Endothelial cell (in vitro differentiated cells): ENCODE measurements at regions not wholly inside any gene's neighbourhood (a gene's known extent, or its start where the extent isn't known, plus 50 kb on each side); places are given as distances from the start of the nearest gene placed in this dataset.

Experiments
- DNase-seq: peaks from one replicate; pipeline ENCODE4 v3.0.0; 2021; ENCODE audit warnings: low spot score
- H3K27ac Mint-ChIP-seq: one replicate; pipeline ENCODE4 v1.8.0; 2021; ENCODE audit warnings: mixed read lengths, inconsistent platforms; ENCODE audit not compliant: unreplicated experiment
- H3K27me3 Mint-ChIP-seq: one replicate; pipeline ENCODE4 v1.8.0; 2021; ENCODE audit warnings: mild to moderate bottlenecking, moderate library complexity, mixed read lengths, inconsistent platforms; ENCODE audit not compliant: unreplicated experiment
- H3K36me3 Mint-ChIP-seq: one replicate; pipeline ENCODE4 v1.8.0; 2021; ENCODE audit warnings: mild to moderate bottlenecking, low read depth, mixed read lengths, inconsistent platforms; ENCODE audit not compliant: unreplicated experiment
- H3K4me1 Mint-ChIP-seq: one replicate; pipeline ENCODE4 v1.8.0; 2021; ENCODE audit warnings: mild to moderate bottlenecking, mixed read lengths, inconsistent platforms; ENCODE audit not compliant: unreplicated experiment
- H3K4me3 Mint-ChIP-seq: one replicate; pipeline ENCODE4 v1.8.0; 2021; ENCODE audit warnings: mild to moderate bottlenecking, mixed read lengths, inconsistent platforms; ENCODE audit not compliant: unreplicated experiment
- H3K9me3 Mint-ChIP-seq: one replicate; pipeline ENCODE4 v1.8.0; 2021; ENCODE audit warnings: mixed read lengths, inconsistent platforms; ENCODE audit not compliant: unreplicated experiment
- TF ChIP-seq, protein P1 (sequence below): fragments of 200-600 bp; sonication (generic); IDR thresholded peaks from one replicate; pipeline ENCODE4 v1.5.0; 2021; ENCODE audit warnings: antibody characterized with exemption; ENCODE audit not compliant: unreplicated experiment

- H3K36me3 Mint-ChIP-seq: no peaks in the 10 kb centered on the region
- no peaks in the 10 kb centered on the region for H3K4me1 Mint-ChIP-seq
- no peaks in the 10 kb centered on the region for H3K9me3 Mint-ChIP-seq
- no peak overlapping the region for H3K27ac Mint-ChIP-seq
- TF ChIP-seq, protein P1, sequence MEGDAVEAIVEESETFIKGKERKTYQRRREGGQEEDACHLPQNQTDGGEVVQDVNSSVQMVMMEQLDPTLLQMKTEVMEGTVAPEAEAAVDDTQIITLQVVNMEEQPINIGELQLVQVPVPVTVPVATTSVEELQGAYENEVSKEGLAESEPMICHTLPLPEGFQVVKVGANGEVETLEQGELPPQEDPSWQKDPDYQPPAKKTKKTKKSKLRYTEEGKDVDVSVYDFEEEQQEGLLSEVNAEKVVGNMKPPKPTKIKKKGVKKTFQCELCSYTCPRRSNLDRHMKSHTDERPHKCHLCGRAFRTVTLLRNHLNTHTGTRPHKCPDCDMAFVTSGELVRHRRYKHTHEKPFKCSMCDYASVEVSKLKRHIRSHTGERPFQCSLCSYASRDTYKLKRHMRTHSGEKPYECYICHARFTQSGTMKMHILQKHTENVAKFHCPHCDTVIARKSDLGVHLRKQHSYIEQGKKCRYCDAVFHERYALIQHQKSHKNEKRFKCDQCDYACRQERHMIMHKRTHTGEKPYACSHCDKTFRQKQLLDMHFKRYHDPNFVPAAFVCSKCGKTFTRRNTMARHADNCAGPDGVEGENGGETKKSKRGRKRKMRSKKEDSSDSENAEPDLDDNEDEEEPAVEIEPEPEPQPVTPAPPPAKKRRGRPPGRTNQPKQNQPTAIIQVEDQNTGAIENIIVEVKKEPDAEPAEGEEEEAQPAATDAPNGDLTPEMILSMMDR: no peak
- peaks cover under 1% of the 10 kb centered on the region for H3K27me3 Mint-ChIP-seq
- DNase-seq: no peak
- H3K4me3 Mint-ChIP-seq: no peak overlapping the region
Observed at GRCh38 chr6:134698228-134698627, 251.7 kb downstream of the ALDH8A1 start.

DNA sequence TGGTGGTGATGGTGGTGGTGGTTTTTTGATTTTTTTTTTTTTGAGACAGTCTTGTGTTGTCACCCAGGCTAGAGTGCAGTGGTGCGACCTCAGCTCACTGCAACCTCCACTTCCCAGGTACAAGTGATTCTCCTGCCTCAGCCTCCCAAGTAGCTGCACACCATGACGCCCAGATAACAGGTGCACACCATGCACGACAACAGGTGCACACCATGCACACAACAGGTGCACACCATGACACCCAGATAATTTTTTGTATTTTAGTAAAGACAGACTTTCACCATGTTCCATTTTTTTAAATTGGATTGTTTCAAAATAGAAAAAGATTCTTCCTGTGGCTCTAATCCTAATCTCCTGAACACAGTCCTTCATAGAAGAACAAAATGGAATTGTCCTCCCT, 257.9 kb downstream of the ALDH8A1 start:
- no peak for DNase-seq
- TF ChIP-seq, protein P1: no peak
- Mint-ChIP-seq H3K27me3 (no peaks in the 10 kb centered on the region), H3K4me1 (no peaks in the 10 kb centered on the region), H3K27ac (no peak overlapping the region), H3K36me3 (no peaks in the 10 kb centered on the region), H3K4me3 (no peak overlapping the region), H3K9me3 (no peaks in the 10 kb centered on the region)

DNA sequence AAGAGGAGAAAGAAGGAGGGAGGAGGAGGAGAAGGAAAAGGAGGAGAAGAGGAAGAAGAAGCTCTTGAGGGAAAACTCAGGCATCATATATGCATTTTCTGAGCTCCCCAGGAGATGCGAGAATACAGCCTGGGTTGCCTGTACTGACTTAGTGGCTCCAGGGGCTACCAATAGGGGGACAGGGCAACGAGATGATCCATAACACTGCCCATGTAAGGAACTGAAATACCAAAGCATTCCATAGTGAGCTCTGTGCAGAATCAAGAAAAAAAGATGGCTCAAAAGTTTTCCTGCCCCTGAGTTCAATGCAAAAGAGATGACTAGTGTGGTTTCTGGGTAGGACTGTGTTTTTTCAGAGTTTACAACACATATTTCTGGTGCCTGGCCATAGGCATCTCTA, 258.7 kb downstream of the ALDH8A1 start:
- Mint-ChIP-seq H3K27me3 (no peaks in the 10 kb centered on the region), H3K9me3 (no peaks in the 10 kb centered on the region), H3K4me3 (no peak overlapping the region), H3K27ac (no peak overlapping the region), H3K4me1 (no peaks in the 10 kb centered on the region), H3K36me3 (no peaks in the 10 kb centered on the region)
- TF ChIP-seq, protein P1: no peak
- no peak for DNase-seq

DNA sequence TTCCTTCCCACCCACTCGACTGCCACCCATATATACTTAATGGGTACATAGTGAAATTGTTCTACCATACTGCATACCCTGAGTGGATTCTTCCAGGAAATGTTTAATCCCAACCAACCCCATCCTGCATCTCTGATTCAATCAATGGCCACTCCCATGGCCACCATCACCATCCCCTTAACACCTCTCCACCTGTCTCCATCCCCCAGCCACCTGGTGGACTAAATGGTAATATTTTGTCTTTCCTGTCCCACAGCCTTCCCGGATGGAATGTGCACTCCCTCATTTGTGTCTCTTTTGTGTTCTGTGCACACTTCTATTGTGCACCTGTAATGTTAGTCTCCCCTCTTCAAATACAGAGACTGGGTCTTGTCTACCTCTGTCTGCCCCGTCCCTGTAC, 259.9 kb downstream of the ALDH8A1 start:
- no peaks in the 10 kb centered on the region for H3K4me1 Mint-ChIP-seq
- DNase-seq: no peak
- no peak overlapping the region for H3K27ac Mint-ChIP-seq
- H3K9me3 Mint-ChIP-seq: no peaks in the 10 kb centered on the region
- H3K36me3 Mint-ChIP-seq: no peaks in the 10 kb centered on the region
- no peaks in the 10 kb centered on the region for H3K27me3 Mint-ChIP-seq
- TF ChIP-seq, protein P1: no peak
- H3K4me3 Mint-ChIP-seq: no peak overlapping the region

- Mint-ChIP-seq H3K36me3 (no peaks in the 10 kb centered on the region), H3K4me1 (no peaks in the 10 kb centered on the region), H3K27me3 (no peaks in the 10 kb centered on the region), H3K9me3 (no peaks in the 10 kb centered on the region), H3K4me3 (no peak overlapping the region), H3K27ac (no peak overlapping the region)
- no peak for DNase-seq
- TF ChIP-seq, protein P1: no peak
Observed at GRCh38 chr6:134689641-134690040, 260.3 kb downstream of the ALDH8A1 start.
